ENCODE measurements at regions not wholly inside any gene's neighbourhood (a gene's known extent, or its start where the extent isn't known, plus 50 kb on each side); places are given as distances from the start of the nearest gene placed in this dataset.

DNA sequence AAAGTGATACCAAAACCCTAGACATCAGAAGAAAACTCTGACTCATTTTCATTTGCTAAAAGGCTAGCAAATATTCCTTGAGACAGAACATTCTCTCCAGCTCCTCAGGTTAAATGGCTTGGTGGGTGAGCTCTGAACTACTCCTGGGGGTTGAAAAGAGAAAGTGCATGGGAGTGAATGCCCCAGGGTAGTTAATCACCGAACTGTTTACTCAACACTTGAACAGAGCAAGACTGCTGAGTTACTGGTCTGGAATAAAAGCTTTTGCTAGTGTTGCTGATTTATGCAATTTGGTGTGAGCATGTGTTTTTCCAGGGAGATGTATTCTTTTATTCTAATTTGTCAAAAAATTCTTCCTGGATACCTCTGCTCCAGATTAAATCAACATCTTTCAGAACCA lies 88.3 kb upstream of the PRDM9 start:
- peak overlapping the region; percentile 27; the same call in 1 of the 2 replicates for H3K4me3 ChIP-seq (ENCODE audit: low read length)
- H3K9me3 ChIP-seq (ENCODE audit: low read length), result no peaks in the 10 kb centered on the region
- H3K9ac ChIP-seq (ENCODE audit: low read length), result no peak overlapping the region
- H2AFZ ChIP-seq (ENCODE audit: low read length), result 0 out of 2 replicates have a peak overlapping the region, but pooled peaks have one; percentile 32
- no peaks in the 10 kb centered on the region for H3K27me3 ChIP-seq (ENCODE audit: low read length)
- no TSS peak for BruUV-seq (replicated peaks)
- no peaks in the 10 kb centered on the region for H3K36me3 ChIP-seq (ENCODE audit: low read depth, low read length)
- intact Hi-C loops (cut with micrococcal nuclease), result no loop called here
- peak overlapping the region; percentile 14 for H3K27ac ChIP-seq (ENCODE audit: low read length)
- no peaks in the 10 kb centered on the region for H4K20me1 ChIP-seq (ENCODE audit: low read length)
- no peaks in the 10 kb centered on the region for H3K9me2 ChIP-seq (replicated peaks; ENCODE audit: low read length)
- peak; percentile 100 for ATAC-seq
- H3F3A ChIP-seq (ENCODE audit: low read length, unreplicated experiment), result no peaks in the 10 kb centered on the region
- DNase-seq, result peak; percentile 85
- H3K79me2 ChIP-seq (ENCODE audit: low read length), result no peaks in the 10 kb centered on the region
- CTCF ChIA-PET, result interaction anchor here (0.5 to 0.6 kb wide), 2 partner anchors 9 to 13 kb away, joined by 3 read pairs; no protein-coding TSS in a partner anchor
- H3K4me2 ChIP-seq (ENCODE audit: low read length), result peak overlapping the region; percentile 63
- peaks cover 10% of the 10 kb centered on the region for H3K4me1 ChIP-seq (ENCODE audit: insufficient read depth, low read length)
- POLR2A ChIA-PET (ENCODE audit: unreplicated experiment), result interaction anchor here (0.6 kb wide), 1 partner anchor 86 kb away, joined by 3 read pairs; no protein-coding TSS in a partner anchor
- TF ChIP-seq EZH2 (IDR thresholded peaks at IDR 0.05; ENCODE audit: low read length, unreplicated experiment) (no peak), EZH2phosphoT487 (IDR thresholded peaks at IDR 0.05; ENCODE audit: borderline replicate concordance, low read length) (no peak), CTCF (conservative IDR thresholded peaks at IDR 0.05; ENCODE audit: low read depth, low read length) (0 out of 2 replicates have a peak, but pooled peaks have one; percentile 25)

GRCh38 chr5:23412515-23412914 lies 94.9 kb upstream of the PRDM9 start:
- Histone ChIP-seq H3K4me2 (ENCODE audit: low read length) (peak overlapping the region; percentile 87), H4K20me1 (ENCODE audit: low read length) (no peaks in the 10 kb centered on the region), H3K9ac (ENCODE audit: low read length) (peak overlapping the region; percentile 11; the same call in 1 of the 2 replicates), H3K9me3 (ENCODE audit: low read length) (no peaks in the 10 kb centered on the region), H2AFZ (ENCODE audit: low read length) (peak overlapping the region; percentile 77), H3K4me3 (ENCODE audit: low read length) (peak overlapping the region; percentile 51), H3K27me3 (ENCODE audit: low read length) (no peaks in the 10 kb centered on the region), H3K4me1 (ENCODE audit: insufficient read depth, low read length) (peaks cover 33% of the 10 kb centered on the region), H3K79me2 (ENCODE audit: low read length) (no peaks in the 10 kb centered on the region), H3K9me2 (replicated peaks; ENCODE audit: low read length) (no peaks in the 10 kb centered on the region), H3F3A (ENCODE audit: low read length, unreplicated experiment) (no peaks in the 10 kb centered on the region), H3K27ac (ENCODE audit: low read length) (peak overlapping the region; percentile 90), H3K36me3 (ENCODE audit: low read depth, low read length) (no peaks in the 10 kb centered on the region)
- no peak for DNase-seq
- POLR2A ChIA-PET (ENCODE audit: unreplicated experiment), result no interaction called here
- ATAC-seq, result no peak
- intact Hi-C loops (cut with micrococcal nuclease), result loop anchor here (5.0 kb wide), 2 partner anchors 45 to 70 kb away; no protein-coding TSS in a partner anchor
- TF ChIP-seq CTCF (conservative IDR thresholded peaks at IDR 0.05; ENCODE audit: low read depth, low read length) (no peak), EZH2 (IDR thresholded peaks at IDR 0.05; ENCODE audit: low read length, unreplicated experiment) (no peak), EZH2phosphoT487 (IDR thresholded peaks at IDR 0.05; ENCODE audit: borderline replicate concordance, low read length) (no peak)
- no TSS peak for BruUV-seq (replicated peaks)
- CTCF ChIA-PET, result no interaction called here

GRCh38 chr5:23411994-23412393 lies 95.4 kb upstream of the PRDM9 start:
- H3K9me3 ChIP-seq (ENCODE audit: low read length), result no peaks in the 10 kb centered on the region
- intact Hi-C loops (cut with micrococcal nuclease), result loop anchor here (1.0 to 5.0 kb wide), 3 partner anchors 45 to 82 kb away; no protein-coding TSS in a partner anchor
- no peaks in the 10 kb centered on the region for H4K20me1 ChIP-seq (ENCODE audit: low read length)
- TF ChIP-seq EZH2 (IDR thresholded peaks at IDR 0.05; ENCODE audit: low read length, unreplicated experiment) (no peak), EZH2phosphoT487 (IDR thresholded peaks at IDR 0.05; ENCODE audit: borderline replicate concordance, low read length) (no peak)
- no peaks in the 10 kb centered on the region for H3K27me3 ChIP-seq (ENCODE audit: low read length)
- H3K4me2 ChIP-seq (ENCODE audit: low read length), result peak overlapping the region; percentile 87
- no peaks in the 10 kb centered on the region for H3K9me2 ChIP-seq (replicated peaks; ENCODE audit: low read length)
- CTCF ChIA-PET, result interaction anchor here (0.7 kb wide), 1 partner anchor 203 kb away, joined by 3 read pairs; no protein-coding TSS in a partner anchor
- BruUV-seq (replicated peaks), result no TSS peak
- DNase-seq (peak; percentile 90), ATAC-seq (peak; percentile 93)
- peak overlapping the region; percentile 77 for H2AFZ ChIP-seq (ENCODE audit: low read length)
- H3K9ac ChIP-seq (ENCODE audit: low read length), result peak overlapping the region; percentile 43
- H3K4me1 ChIP-seq (ENCODE audit: insufficient read depth, low read length), result peaks cover 33% of the 10 kb centered on the region
- H3F3A ChIP-seq (ENCODE audit: low read length, unreplicated experiment), result no peaks in the 10 kb centered on the region
- H3K79me2 ChIP-seq (ENCODE audit: low read length), result no peaks in the 10 kb centered on the region
- H3K4me3 ChIP-seq (ENCODE audit: low read length), result peak overlapping the region; percentile 56
- no peaks in the 10 kb centered on the region for H3K36me3 ChIP-seq (ENCODE audit: low read depth, low read length)
- POLR2A ChIA-PET (ENCODE audit: unreplicated experiment), result no interaction called here
- H3K27ac ChIP-seq (ENCODE audit: low read length), result peak overlapping the region; percentile 90

All from PC-3 (cell line).